HEK293 (cell line): ENCODE measurements at regions not wholly inside any gene's neighbourhood (a gene's known extent, or its start where the extent isn't known, plus 50 kb on each side); places are given as distances from the start of the nearest gene placed in this dataset.
A peak's percentile ranks its signal among the peaks of the same experiment; 100 is the strongest.

ENCODE experiments used
- BCL11A ChIP-seq: fragments of 450-650 bp; formaldehyde crosslinking; IDR thresholded peaks from 2 replicates; pipeline ENCODE4 v1.5.1; 2016; ENCODE audit warnings: low read depth, missing biosample characterization, missing genetic modification characterization
- FEZF1 ChIP-seq: fragments of 450-650 bp; formaldehyde crosslinking; IDR thresholded peaks from 2 replicates; pipeline ENCODE4 v1.5.1; 2016; ENCODE audit warnings: missing biosample characterization, missing genetic modification characterization
- GFI1B ChIP-seq: fragments of 450-650 bp; formaldehyde crosslinking; IDR thresholded peaks from 2 replicates; pipeline ENCODE4 v1.5.1; 2016; ENCODE audit warnings: missing biosample characterization, missing genetic modification characterization
- GLI4 ChIP-seq: fragments of 450-650 bp; formaldehyde crosslinking; IDR thresholded peaks from 2 replicates; pipeline ENCODE4 v1.5.1; 2016; ENCODE audit warnings: missing biosample characterization, missing genetic modification characterization
- GLIS1 ChIP-seq: fragments of 450-650 bp; formaldehyde crosslinking; IDR thresholded peaks from 2 replicates; pipeline ENCODE4 v1.5.1; 2016; ENCODE audit warnings: missing biosample characterization, missing genetic modification characterization
- HIC1 ChIP-seq: fragments of 450-650 bp; formaldehyde crosslinking; IDR thresholded peaks from 2 replicates; pipeline ENCODE4 v1.5.1; 2016; ENCODE audit warnings: missing biosample characterization, missing genetic modification characterization
- KLF17 ChIP-seq: fragments of 450-650 bp; formaldehyde crosslinking; IDR thresholded peaks from 2 replicates; pipeline ENCODE4 v1.5.1; 2016; ENCODE audit warnings: missing biosample characterization, missing genetic modification characterization
- MYNN ChIP-seq: fragments of 450-650 bp; formaldehyde crosslinking; IDR thresholded peaks from 2 replicates; pipeline ENCODE4 v1.5.1; 2016; ENCODE audit warnings: missing biosample characterization, missing genetic modification characterization, borderline replicate concordance
- OSR2 ChIP-seq: fragments of 450-650 bp; formaldehyde crosslinking; IDR thresholded peaks from 2 replicates; pipeline ENCODE4 v1.5.1; 2016; ENCODE audit warnings: missing biosample characterization, missing genetic modification characterization
- PRDM10 ChIP-seq: fragments of 450-650 bp; formaldehyde crosslinking; IDR thresholded peaks from 2 replicates; pipeline ENCODE4 v1.5.1; 2016; ENCODE audit warnings: missing biosample characterization, missing genetic modification characterization
- YY2 ChIP-seq: fragments of 450-650 bp; formaldehyde crosslinking; IDR thresholded peaks from 2 replicates; pipeline ENCODE4 v1.5.1; 2016; ENCODE audit warnings: missing biosample characterization, missing genetic modification characterization
- ZBTB17 ChIP-seq: fragments of 450-650 bp; formaldehyde crosslinking; IDR thresholded peaks from 2 replicates; pipeline ENCODE4 v1.5.1; 2016; ENCODE audit warnings: missing biosample characterization, missing genetic modification characterization
- ZEB2 ChIP-seq: fragments of 450-650 bp; formaldehyde crosslinking; IDR thresholded peaks from 2 replicates; pipeline ENCODE4 v1.5.1; 2016; ENCODE audit warnings: missing biosample characterization, missing genetic modification characterization
- ZIC2 ChIP-seq: fragments of 450-650 bp; formaldehyde crosslinking; IDR thresholded peaks from 2 replicates; pipeline ENCODE4 v1.5.1; 2016; ENCODE audit warnings: missing biosample characterization, missing genetic modification characterization
- ZNF146 ChIP-seq: fragments of 450-650 bp; formaldehyde crosslinking; IDR thresholded peaks from 2 replicates; pipeline ENCODE4 v1.5.1; 2016; ENCODE audit warnings: missing biosample characterization, missing genetic modification characterization
- ZNF157 ChIP-seq: fragments of 450-650 bp; formaldehyde crosslinking; IDR thresholded peaks from 2 replicates; pipeline ENCODE4 v1.5.1; 2016; ENCODE audit warnings: missing biosample characterization, missing genetic modification characterization
- ZNF169 ChIP-seq: fragments of 450-650 bp; formaldehyde crosslinking; IDR thresholded peaks from 2 replicates; pipeline ENCODE4 v1.5.1; 2016; ENCODE audit warnings: missing biosample characterization, missing genetic modification characterization
- ZNF350 ChIP-seq: fragments of 450-650 bp; formaldehyde crosslinking; IDR thresholded peaks from 2 replicates; pipeline ENCODE4 v1.5.0; 2017; ENCODE audit warnings: missing biosample characterization, mild to moderate bottlenecking, missing genetic modification characterization
- ZNF510 ChIP-seq: fragments of 450-650 bp; formaldehyde crosslinking; IDR thresholded peaks from 2 replicates; pipeline ENCODE4 v1.5.1; 2018; ENCODE audit warnings: mild to moderate bottlenecking, missing genetic modification characterization, missing biosample characterization; ENCODE audit not compliant: insufficient replicate concordance
- ZNF571 ChIP-seq: fragments of 450-650 bp; formaldehyde crosslinking; IDR thresholded peaks from 2 replicates; pipeline ENCODE4 v1.5.0; 2017; ENCODE audit warnings: missing biosample characterization, missing genetic modification characterization
- ZNF596 ChIP-seq: fragments of 450-650 bp; IDR thresholded peaks from 2 replicates; pipeline ENCODE4 v1.5.0; 2018; ENCODE audit warnings: missing biosample characterization, mild to moderate bottlenecking, missing genetic modification characterization, moderate library complexity
- ZNF639 ChIP-seq: fragments of 450-650 bp; formaldehyde crosslinking; IDR thresholded peaks from 2 replicates; pipeline ENCODE4 v1.5.1; 2016; ENCODE audit warnings: missing biosample characterization, missing genetic modification characterization
- ZNF843 ChIP-seq: fragments of 450-650 bp; formaldehyde crosslinking; IDR thresholded peaks from 2 replicates; pipeline ENCODE4 v1.5.1; 2016; ENCODE audit warnings: missing biosample characterization, missing genetic modification characterization
- TF ChIP-seq, protein P1 (sequence below): fragments of 450-650 bp; formaldehyde crosslinking; IDR thresholded peaks from 2 replicates; pipeline ENCODE4 v1.5.1; 2017; ENCODE audit warnings: missing biosample characterization, missing genetic modification characterization
- TF ChIP-seq, protein P2 (sequence below): fragments of 450-650 bp; formaldehyde crosslinking; optimal IDR thresholded peaks from 2 replicates; pipeline ENCODE3; 2016; ENCODE audit warnings: missing biosample characterization, mild to moderate bottlenecking, missing genetic modification characterization
- TF ChIP-seq, protein P3 (sequence below): fragments of 450-650 bp; formaldehyde crosslinking; IDR thresholded peaks from 2 replicates; pipeline ENCODE4 v1.5.1; 2016; ENCODE audit warnings: missing biosample characterization, missing genetic modification characterization
- TF ChIP-seq, protein P4 (sequence below): fragments of 450-650 bp; formaldehyde crosslinking; IDR thresholded peaks from 2 replicates; pipeline ENCODE4 v1.5.1; 2016; ENCODE audit warnings: missing biosample characterization, missing genetic modification characterization

DNA sequence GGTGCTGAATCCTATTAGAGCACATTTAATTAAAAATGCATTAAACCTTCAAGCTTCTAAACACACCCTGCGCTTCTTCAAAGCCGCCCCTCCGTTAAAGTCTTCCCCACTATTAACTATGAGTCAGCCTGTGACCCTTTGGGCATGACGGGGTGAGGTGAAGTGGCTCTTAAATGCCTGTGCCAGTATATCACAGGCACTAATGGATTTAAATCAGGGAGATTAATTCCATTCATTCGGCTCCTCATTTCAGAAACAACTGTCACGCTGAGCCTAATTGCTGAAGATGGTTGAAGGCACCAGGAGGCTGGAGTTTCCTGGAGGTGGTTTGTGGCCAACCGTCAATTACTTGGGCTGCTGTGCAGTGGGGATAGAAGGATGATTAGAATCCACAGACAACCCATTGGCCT is 192.6 kb upstream of the MSX2 start (continued):
- TF ChIP-seq, protein P1, sequence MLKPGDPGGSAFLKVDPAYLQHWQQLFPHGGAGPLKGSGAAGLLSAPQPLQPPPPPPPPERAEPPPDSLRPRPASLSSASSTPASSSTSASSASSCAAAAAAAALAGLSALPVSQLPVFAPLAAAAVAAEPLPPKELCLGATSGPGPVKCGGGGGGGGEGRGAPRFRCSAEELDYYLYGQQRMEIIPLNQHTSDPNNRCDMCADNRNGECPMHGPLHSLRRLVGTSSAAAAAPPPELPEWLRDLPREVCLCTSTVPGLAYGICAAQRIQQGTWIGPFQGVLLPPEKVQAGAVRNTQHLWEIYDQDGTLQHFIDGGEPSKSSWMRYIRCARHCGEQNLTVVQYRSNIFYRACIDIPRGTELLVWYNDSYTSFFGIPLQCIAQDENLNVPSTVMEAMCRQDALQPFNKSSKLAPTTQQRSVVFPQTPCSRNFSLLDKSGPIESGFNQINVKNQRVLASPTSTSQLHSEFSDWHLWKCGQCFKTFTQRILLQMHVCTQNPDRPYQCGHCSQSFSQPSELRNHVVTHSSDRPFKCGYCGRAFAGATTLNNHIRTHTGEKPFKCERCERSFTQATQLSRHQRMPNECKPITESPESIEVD (tag by site-specific recombination) = peak; percentile 72
- peak; percentile 83; the same call in 1 of the 2 replicates for TF ChIP-seq KLF17
- peak; percentile 85 for TF ChIP-seq ZNF843 (tag by site-specific recombination)
- no peak; the same call in none of the 2 replicates for TF ChIP-seq HIC1
- peak; percentile 92 for TF ChIP-seq ZEB2 (tag by site-specific recombination)
- TF ChIP-seq ZNF146 (tag by site-specific recombination) = peak; percentile 2; the same call in 1 of the 2 replicates
- peak; percentile 78 for TF ChIP-seq MYNN (tag by site-specific recombination)
- no peak for TF ChIP-seq ZNF350 (tag by site-specific recombination)
- TF ChIP-seq, protein P2, sequence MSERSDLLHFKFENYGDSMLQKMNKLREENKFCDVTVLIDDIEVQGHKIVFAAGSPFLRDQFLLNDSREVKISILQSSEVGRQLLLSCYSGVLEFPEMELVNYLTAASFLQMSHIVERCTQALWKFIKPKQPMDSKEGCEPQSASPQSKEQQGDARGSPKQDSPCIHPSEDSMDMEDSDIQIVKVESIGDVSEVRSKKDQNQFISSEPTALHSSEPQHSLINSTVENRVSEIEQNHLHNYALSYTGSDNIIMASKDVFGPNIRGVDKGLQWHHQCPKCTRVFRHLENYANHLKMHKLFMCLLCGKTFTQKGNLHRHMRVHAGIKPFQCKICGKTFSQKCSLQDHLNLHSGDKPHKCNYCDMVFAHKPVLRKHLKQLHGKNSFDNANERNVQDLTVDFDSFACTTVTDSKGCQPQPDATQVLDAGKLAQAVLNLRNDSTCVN (tag by site-specific recombination) = peak; percentile 11
- TF ChIP-seq ZNF596 (tag by site-specific recombination) = peak; percentile 22; the same call in 1 of the 2 replicates
- peak; percentile 49; the same call in 1 of the 2 replicates for TF ChIP-seq BCL11A (tag by site-specific recombination)
- TF ChIP-seq ZNF157 (tag by site-specific recombination) = no peak
- TF ChIP-seq GLI4 (tag by site-specific recombination) = no peak
- 0 out of 2 replicates have a peak, but pooled peaks have one; percentile 30 for TF ChIP-seq PRDM10 (tag by site-specific recombination)
- TF ChIP-seq ZNF639 = peak; percentile 73
- TF ChIP-seq GLIS1 = peak; percentile 62
- no peak for TF ChIP-seq ZNF571 (tag by site-specific recombination)
- TF ChIP-seq OSR2 = peak; percentile 90
- no peak for TF ChIP-seq ZNF510 (tag by site-specific recombination)
- TF ChIP-seq, protein P3, sequence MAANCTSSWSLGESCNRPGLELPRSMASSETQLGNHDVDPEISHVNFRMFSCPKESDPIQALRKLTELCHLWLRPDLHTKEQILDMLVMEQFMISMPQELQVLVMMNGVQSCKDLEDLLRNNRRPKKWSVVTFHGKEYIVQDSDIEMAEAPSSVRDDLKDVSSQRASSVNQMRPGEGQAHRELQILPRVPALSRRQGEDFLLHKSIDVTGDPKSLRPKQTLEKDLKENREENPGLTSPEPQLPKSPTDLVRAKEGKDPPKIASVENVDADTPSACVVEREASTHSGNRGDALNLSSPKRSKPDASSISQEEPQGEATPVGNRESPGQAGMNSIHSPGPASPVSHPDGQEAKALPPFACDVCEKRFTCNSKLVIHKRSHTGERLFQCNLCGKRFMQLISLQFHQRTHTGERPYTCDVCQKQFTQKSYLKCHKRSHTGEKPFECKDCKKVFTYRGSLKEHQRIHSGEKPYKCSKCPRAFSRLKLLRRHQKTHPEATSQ (tag by site-specific recombination) = no peak
- TF ChIP-seq, protein P4, sequence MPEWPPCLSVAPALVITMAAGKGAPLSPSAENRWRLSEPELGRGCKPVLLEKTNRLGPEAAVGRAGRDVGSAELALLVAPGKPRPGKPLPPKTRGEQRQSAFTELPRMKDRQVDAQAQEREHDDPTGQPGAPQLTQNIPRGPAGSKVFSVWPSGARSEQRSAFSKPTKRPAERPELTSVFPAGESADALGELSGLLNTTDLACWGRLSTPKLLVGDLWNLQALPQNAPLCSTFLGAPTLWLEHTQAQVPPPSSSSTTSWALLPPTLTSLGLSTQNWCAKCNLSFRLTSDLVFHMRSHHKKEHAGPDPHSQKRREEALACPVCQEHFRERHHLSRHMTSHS = peak; percentile 77; the same call in 1 of the 2 replicates
- peak; percentile 93 for TF ChIP-seq ZIC2 (tag by site-specific recombination)
- TF ChIP-seq GFI1B (tag by site-specific recombination) = peak; percentile 85
- peak; percentile 75 for TF ChIP-seq FEZF1 (tag by site-specific recombination)
- TF ChIP-seq YY2 (tag by site-specific recombination) = no peak
- no peak for TF ChIP-seq ZBTB17 (tag by site-specific recombination)
- no peak for TF ChIP-seq ZNF169 (tag by site-specific recombination)
